ENCODE measurements at regions not wholly inside any gene's neighbourhood (a gene's known extent, or its start where the extent isn't known, plus 50 kb on each side); places are given as distances from the start of the nearest gene placed in this dataset.

DNA sequence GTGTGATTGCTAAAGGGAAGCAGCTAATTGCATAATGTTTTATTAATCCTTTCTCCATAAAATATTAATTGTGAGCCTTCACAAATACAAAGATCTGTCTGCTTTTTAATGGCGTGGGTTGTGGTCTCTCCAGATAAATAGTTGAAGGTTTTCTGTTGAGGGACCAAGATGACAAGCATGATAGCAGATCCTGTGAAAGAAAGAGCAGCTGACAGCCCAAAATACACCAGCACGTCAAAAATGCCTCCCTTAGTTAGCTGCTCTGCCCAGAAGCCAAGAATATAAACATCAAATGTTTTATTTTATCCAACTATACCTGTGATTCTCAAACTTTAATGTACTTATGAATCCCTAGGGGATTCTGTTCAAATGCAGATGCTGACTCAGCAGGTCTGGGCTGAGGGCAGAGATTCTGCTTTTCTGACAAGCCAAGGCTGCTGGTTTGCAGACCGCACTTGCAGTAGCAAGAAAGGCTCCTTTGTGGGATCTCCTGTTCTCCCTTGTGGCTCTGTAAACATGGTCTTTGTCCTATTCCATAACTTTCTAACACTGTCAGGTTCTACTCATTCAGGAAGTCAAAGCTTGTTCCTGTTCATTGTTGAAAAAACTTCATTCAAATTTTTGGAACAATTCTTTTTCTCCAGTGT is 119.1 kb upstream of the SLC25A36 start:
- no peaks in the 10 kb centered on the region for H3K9me3 ChIP-seq
- no peak for DNase-seq
- no peak for ATAC-seq
- no peak overlapping the region for H3K27ac ChIP-seq
- H3K36me3 ChIP-seq (ENCODE audit: insufficient read depth in 1 of 2, low read depth in 1 of 2) = no peaks in the 10 kb centered on the region
- intact Hi-C loops (cut with DNase I) = no loop called here
- H3K4me3 ChIP-seq = no peak overlapping the region
- TF ChIP-seq, protein P1, sequence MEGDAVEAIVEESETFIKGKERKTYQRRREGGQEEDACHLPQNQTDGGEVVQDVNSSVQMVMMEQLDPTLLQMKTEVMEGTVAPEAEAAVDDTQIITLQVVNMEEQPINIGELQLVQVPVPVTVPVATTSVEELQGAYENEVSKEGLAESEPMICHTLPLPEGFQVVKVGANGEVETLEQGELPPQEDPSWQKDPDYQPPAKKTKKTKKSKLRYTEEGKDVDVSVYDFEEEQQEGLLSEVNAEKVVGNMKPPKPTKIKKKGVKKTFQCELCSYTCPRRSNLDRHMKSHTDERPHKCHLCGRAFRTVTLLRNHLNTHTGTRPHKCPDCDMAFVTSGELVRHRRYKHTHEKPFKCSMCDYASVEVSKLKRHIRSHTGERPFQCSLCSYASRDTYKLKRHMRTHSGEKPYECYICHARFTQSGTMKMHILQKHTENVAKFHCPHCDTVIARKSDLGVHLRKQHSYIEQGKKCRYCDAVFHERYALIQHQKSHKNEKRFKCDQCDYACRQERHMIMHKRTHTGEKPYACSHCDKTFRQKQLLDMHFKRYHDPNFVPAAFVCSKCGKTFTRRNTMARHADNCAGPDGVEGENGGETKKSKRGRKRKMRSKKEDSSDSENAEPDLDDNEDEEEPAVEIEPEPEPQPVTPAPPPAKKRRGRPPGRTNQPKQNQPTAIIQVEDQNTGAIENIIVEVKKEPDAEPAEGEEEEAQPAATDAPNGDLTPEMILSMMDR (IDR thresholded peaks at IDR 0.05) = no peak
- no peaks in the 10 kb centered on the region for H3K4me1 ChIP-seq
- 44 to 56% (median 45%) methylated on average over 3 of the region's 3 CpGs for WGBS, 3 donors
- peaks cover 0 to 3% (median 0%) of the 10 kb centered on the region in 3 donors for H3K27me3 ChIP-seq (ENCODE audit: insufficient read depth in 3 of 3, low read length in 2 of 3)

DNA sequence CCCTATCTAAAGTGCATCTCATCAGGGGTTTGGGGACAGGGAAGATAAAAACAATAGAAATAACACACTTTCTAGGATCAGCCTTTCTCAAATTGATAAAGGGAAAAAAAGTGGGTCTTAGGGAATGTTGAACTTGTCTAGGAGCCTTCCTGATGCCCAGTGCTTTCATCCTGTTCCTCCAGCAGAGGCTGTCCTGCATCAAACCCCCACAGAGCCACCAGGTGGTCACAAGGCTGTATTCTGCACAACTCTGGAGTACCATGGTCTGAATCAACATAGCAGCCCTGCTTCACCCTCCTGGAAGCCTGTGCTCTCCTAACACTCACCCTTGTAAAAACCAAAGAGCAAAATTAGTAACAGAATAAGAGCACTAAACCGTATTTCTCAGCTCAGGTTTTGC is 118.5 kb upstream of the SLC25A36 start:
- DNase-seq = no peak
- no peak overlapping the region for H3K4me3 ChIP-seq
- TF ChIP-seq, protein P1 (IDR thresholded peaks at IDR 0.05) = no peak
- intact Hi-C loops (cut with DNase I) = no loop called here
- H3K4me1 ChIP-seq = no peaks in the 10 kb centered on the region
- H3K27me3 ChIP-seq (ENCODE audit: insufficient read depth in 3 of 3, low read length in 2 of 3) = peaks cover 0 to 3% (median 0%) of the 10 kb centered on the region in 3 donors
- H3K27ac ChIP-seq = no peak overlapping the region
- ATAC-seq = no peak
- no peaks in the 10 kb centered on the region for H3K36me3 ChIP-seq (ENCODE audit: insufficient read depth in 1 of 2, low read depth in 1 of 2)
- H3K9me3 ChIP-seq = no peaks in the 10 kb centered on the region
- 74 to 91% (median 87%) methylated on average over 1 of the region's 1 CpG for WGBS, 3 donors

DNA sequence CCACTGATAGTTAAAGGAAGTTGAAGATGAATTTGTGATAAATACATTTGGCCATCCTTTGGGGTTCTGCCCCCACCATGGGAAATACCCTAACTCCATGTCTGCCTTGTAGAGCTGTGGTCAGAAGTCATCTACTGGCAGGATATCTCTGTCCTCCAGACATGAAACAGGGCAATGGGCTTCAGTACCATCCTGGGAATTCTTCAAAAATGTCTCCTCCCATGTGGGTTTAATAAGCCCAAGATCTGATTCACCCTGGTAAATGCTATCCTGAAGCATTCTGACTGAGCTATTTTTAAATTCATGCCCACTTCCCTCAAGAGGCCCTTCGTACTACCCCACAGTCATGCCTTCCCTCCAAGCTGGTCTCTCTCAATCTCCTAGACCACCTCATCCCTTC is 113.7 kb upstream of the SLC25A36 start:
- TF ChIP-seq, protein P1 (IDR thresholded peaks at IDR 0.05) = no peak
- intact Hi-C loops (cut with DNase I) = no loop called here
- Histone ChIP-seq H3K4me1 (no peaks in the 10 kb centered on the region), H3K36me3 (ENCODE audit: insufficient read depth in 1 of 2, low read depth in 1 of 2) (no peaks in the 10 kb centered on the region), H3K27ac (no peak overlapping the region), H3K4me3 (no peak overlapping the region), H3K9me3 (no peaks in the 10 kb centered on the region), H3K27me3 (ENCODE audit: insufficient read depth in 3 of 3, low read length in 2 of 3) (no peaks in the 10 kb centered on the region)
- WGBS, 3 donors = 78 to 83% (median 82%) methylated on average over 1 of the region's 1 CpG
- DNase-seq (no peak), ATAC-seq (no peak)

DNA sequence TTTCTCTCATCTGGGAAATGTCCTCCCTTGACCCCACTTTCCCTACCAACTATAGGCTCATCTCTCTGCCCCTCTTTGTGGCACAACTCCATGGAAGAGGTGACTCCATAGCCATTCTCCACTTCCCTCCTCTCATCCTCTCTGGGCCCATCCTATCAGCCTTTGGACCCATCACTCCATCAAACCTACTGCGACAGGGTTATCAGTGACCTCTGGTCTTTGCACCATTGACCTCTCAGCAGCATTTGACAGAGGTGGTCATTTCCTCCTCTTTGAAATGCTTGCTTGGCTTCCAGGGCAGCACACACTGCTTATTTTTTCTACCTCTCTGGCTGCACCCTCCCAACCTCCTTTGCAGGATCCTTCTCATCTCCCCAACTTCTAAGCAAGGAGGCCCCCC is 113.1 kb upstream of the SLC25A36 start:
- H3K4me3 ChIP-seq = no peak overlapping the region
- intact Hi-C loops (cut with DNase I) = no loop called here
- no peak for ATAC-seq
- no peaks in the 10 kb centered on the region for H3K27me3 ChIP-seq (ENCODE audit: insufficient read depth in 3 of 3, low read length in 2 of 3)
- TF ChIP-seq, protein P1 (IDR thresholded peaks at IDR 0.05) = no peak
- no peaks in the 10 kb centered on the region for H3K9me3 ChIP-seq
- no peaks in the 10 kb centered on the region for H3K36me3 ChIP-seq (ENCODE audit: insufficient read depth in 1 of 2, low read depth in 1 of 2)
- 72 to 90% (median 85%) methylated on average over 1 of the region's 1 CpG for WGBS, 3 donors
- no peak for DNase-seq
- no peak overlapping the region for H3K27ac ChIP-seq
- no peaks in the 10 kb centered on the region for H3K4me1 ChIP-seq

DNA sequence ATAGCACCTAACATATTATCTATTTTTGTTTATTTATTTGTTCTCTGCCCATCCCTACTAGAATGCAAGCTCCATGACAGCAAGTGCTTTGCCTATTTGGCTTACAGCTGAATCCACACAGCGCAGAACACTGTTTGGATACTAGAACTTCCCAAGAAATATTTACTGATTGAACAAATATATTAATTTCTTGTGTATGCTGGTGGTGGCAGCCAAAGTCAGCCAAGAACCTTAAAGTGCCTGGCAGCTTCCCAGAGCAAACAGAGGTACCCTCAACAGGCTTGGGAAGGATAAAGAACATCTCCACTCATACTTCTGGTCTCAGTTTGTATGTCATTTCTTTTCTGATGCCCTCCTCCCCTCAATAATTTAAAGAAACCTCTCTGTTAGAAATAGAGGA is 111.8 kb upstream of the SLC25A36 start:
- ATAC-seq = no peak
- TF ChIP-seq, protein P1 (IDR thresholded peaks at IDR 0.05) = no peak
- Histone ChIP-seq H3K9me3 (no peaks in the 10 kb centered on the region), H3K27ac (no peak overlapping the region), H3K27me3 (ENCODE audit: insufficient read depth in 3 of 3, low read length in 2 of 3) (no peaks in the 10 kb centered on the region), H3K36me3 (ENCODE audit: insufficient read depth in 1 of 2, low read depth in 1 of 2) (no peaks in the 10 kb centered on the region), H3K4me1 (no peaks in the 10 kb centered on the region), H3K4me3 (no peak overlapping the region)
- intact Hi-C loops (cut with DNase I) = no loop called here
- DNase-seq = no peak
- 97 to 100% (median 98%) methylated on average over 1 of the region's 1 CpG for WGBS, 3 donors
